Naive thymus-derived CD8-positive, alpha-beta T cell (primary cell): ENCODE measurements at regions not wholly inside any gene's neighbourhood (a gene's known extent, or its start where the extent isn't known, plus 50 kb on each side); places are given as distances from the start of the nearest gene placed in this dataset.
"Not testable (repeated sequence)": the region's sequence is repeated elsewhere in the genome, so short reads cannot be mapped to it uniquely, and the experiment has no call there.

Source experiments
- ATAC-seq, 2 donors: fragments of 150-1000 bp; cut with Tn5 transposase in 1 of 2; sonication (Bioruptor Pico), chemical (Tn5 transposase) in 1 of 2; 1 replicate in 1 of 2; 2 replicates in 1 of 2; pipeline ENCODE4 v1.10.0; 2021; ENCODE audit warnings: mild to moderate bottlenecking in 2 of 2, moderate library complexity in 2 of 2
- POLR2A ChIA-PET: fragments of 350-600 bp; sonication (Branson Sonifier 250); formaldehyde crosslinking; loops from one replicate; lab custom pipeline; 2021; ENCODE audit warnings: antibody characterized with exemption; lab: Charles Lee
- DNase-seq, 10 donors: peaks; one replicate each; pipeline versions ENCODE4 v3.0.0 to v3.0.0-alpha.2; 2020 to 2022
- H3K27ac Mint-ChIP-seq, 10 donors: one replicate each; pipeline ENCODE4 v1.8.0; 2020 to 2022; ENCODE audit warnings: mild to moderate bottlenecking in 10 of 10, mixed read lengths in 10 of 10, moderate library complexity in 4 of 10, inconsistent platforms in 1 of 10
- H3K27me3 Mint-ChIP-seq, 5 donors: one replicate each; pipeline ENCODE4 v1.8.0; 2021 to 2022; ENCODE audit warnings: mixed read lengths in 5 of 5
- H3K36me3 Mint-ChIP-seq, 3 donors: one replicate each; pipeline ENCODE4 v1.8.0; 2020 to 2022; ENCODE audit warnings: mixed read lengths in 3 of 3, mild to moderate bottlenecking in 2 of 3, inconsistent platforms in 1 of 3
- H3K4me1 Mint-ChIP-seq, 4 donors: one replicate each; pipeline ENCODE4 v1.8.0; 2021 to 2022; ENCODE audit warnings: mixed read lengths in 4 of 4
- H3K4me3 Mint-ChIP-seq, 10 donors: one replicate each; pipeline ENCODE4 v1.8.0; 2020 to 2022; ENCODE audit warnings: mild to moderate bottlenecking in 10 of 10, mixed read lengths in 10 of 10, moderate library complexity in 6 of 10, inconsistent platforms in 1 of 10
- H3K9me3 Mint-ChIP-seq, 9 donors: one replicate each; pipeline ENCODE4 v1.8.0; 2020 to 2022; ENCODE audit warnings: mixed read lengths in 9 of 9, mild to moderate bottlenecking in 3 of 9, inconsistent platforms in 1 of 9, moderate library complexity in 1 of 9

- H3K9me3 Mint-ChIP-seq, H3K4me1 Mint-ChIP-seq, H3K4me3 Mint-ChIP-seq, H3K27me3 Mint-ChIP-seq, H3K27ac Mint-ChIP-seq, POLR2A ChIA-PET, DNase-seq, H3K36me3 Mint-ChIP-seq: not testable (repeated sequence)
- ATAC-seq, result peak; percentile 69 to 73
Measured at GRCh38 chr21:8194042-8194441, 2327.3 kb upstream of the TPTE start.

GRCh38 chr21:8197377-8198027 is 2323.9 kb upstream of the TPTE start:
- H3K9me3 Mint-ChIP-seq, H3K4me3 Mint-ChIP-seq, H3K36me3 Mint-ChIP-seq, POLR2A ChIA-PET, DNase-seq, H3K27me3 Mint-ChIP-seq, H3K27ac Mint-ChIP-seq, H3K4me1 Mint-ChIP-seq: not testable (repeated sequence)
- ATAC-seq, result peak; percentile 55 to 62

- H3K9me3 Mint-ChIP-seq, POLR2A ChIA-PET, H3K4me1 Mint-ChIP-seq, H3K27ac Mint-ChIP-seq, H3K27me3 Mint-ChIP-seq, H3K4me3 Mint-ChIP-seq, H3K36me3 Mint-ChIP-seq, DNase-seq: not testable (repeated sequence)
- ATAC-seq, result peak; percentile 91 to 96
Measured at GRCh38 chr21:8205094-8205891, 2316.1 kb upstream of the TPTE start.

- H3K4me1 Mint-ChIP-seq, POLR2A ChIA-PET, H3K27ac Mint-ChIP-seq, H3K27me3 Mint-ChIP-seq, H3K9me3 Mint-ChIP-seq, H3K4me3 Mint-ChIP-seq, H3K36me3 Mint-ChIP-seq, DNase-seq: not testable (repeated sequence)
- peak in 1 of 2 donors; percentile 4 for ATAC-seq
Measured at GRCh38 chr21:8205892-8206188, 2315.5 kb upstream of the TPTE start.

- H3K9me3 Mint-ChIP-seq, H3K27ac Mint-ChIP-seq, H3K27me3 Mint-ChIP-seq, H3K36me3 Mint-ChIP-seq, H3K4me3 Mint-ChIP-seq, ATAC-seq, POLR2A ChIA-PET, H3K4me1 Mint-ChIP-seq: not testable (repeated sequence)
- DNase-seq, result peak in 8 of 10 donors; percentile 25 to 90 (median 67)
Measured at GRCh38 chr21:8212986-8213550, 2308.3 kb upstream of the TPTE start.

- POLR2A ChIA-PET, H3K27ac Mint-ChIP-seq, H3K9me3 Mint-ChIP-seq, H3K4me3 Mint-ChIP-seq, H3K4me1 Mint-ChIP-seq, H3K36me3 Mint-ChIP-seq, ATAC-seq, H3K27me3 Mint-ChIP-seq: not testable (repeated sequence)
- DNase-seq, result peak in 2 of 10 donors; percentile 31 to 60
Measured at GRCh38 chr21:8214539-8214938, 2306.8 kb upstream of the TPTE start.

GRCh38 chr21:8229366-8230150 is 2291.8 kb upstream of the TPTE start:
- H3K27me3 Mint-ChIP-seq, result peaks cover 4 to 32% (median 11%) of the 10 kb centered on the region in 5 donors
- DNase-seq, H3K36me3 Mint-ChIP-seq, POLR2A ChIA-PET, ATAC-seq, H3K4me3 Mint-ChIP-seq, H3K4me1 Mint-ChIP-seq: not testable (repeated sequence)
- H3K9me3 Mint-ChIP-seq, result peaks cover 0 to 20% (median 8%) of the 10 kb centered on the region in 9 donors
- peak overlapping the region in 2 of 10 donors; percentile 30 to 58 for H3K27ac Mint-ChIP-seq

GRCh38 chr21:8231252-8231651 is 2290.1 kb upstream of the TPTE start:
- not testable (repeated sequence) for H3K4me3 Mint-ChIP-seq

GRCh38 chr21:8233000-8233399 is 2288.4 kb upstream of the TPTE start:
- H3K36me3 Mint-ChIP-seq, POLR2A ChIA-PET, H3K4me1 Mint-ChIP-seq, ATAC-seq: not testable (repeated sequence)
- peaks cover 0 to 20% (median 8%) of the 10 kb centered on the region in 9 donors for H3K9me3 Mint-ChIP-seq
- peak overlapping the region in 3 of 10 donors; percentile 0 to 3 (median 1) for H3K4me3 Mint-ChIP-seq
- peaks cover 4 to 32% (median 11%) of the 10 kb centered on the region in 5 donors for H3K27me3 Mint-ChIP-seq
- H3K27ac Mint-ChIP-seq, result peak overlapping the region in 3 of 10 donors; percentile 0 to 69 (median 1)
- peak in 4 of 10 donors; percentile 1 to 24 (median 12) for DNase-seq

More at GRCh38 chr21:8231252-8231651, 2290.1 kb upstream of the TPTE start:
- H3K27ac Mint-ChIP-seq, H3K4me1 Mint-ChIP-seq, ATAC-seq, POLR2A ChIA-PET, DNase-seq, H3K36me3 Mint-ChIP-seq: not testable (repeated sequence)
- peaks cover 0 to 20% (median 8%) of the 10 kb centered on the region in 9 donors for H3K9me3 Mint-ChIP-seq
- H3K27me3 Mint-ChIP-seq, result peaks cover 4 to 32% (median 11%) of the 10 kb centered on the region in 5 donors

GRCh38 chr21:8234059-8234458 is 2287.3 kb upstream of the TPTE start:
- H3K27ac Mint-ChIP-seq, H3K4me1 Mint-ChIP-seq, H3K4me3 Mint-ChIP-seq, ATAC-seq, H3K36me3 Mint-ChIP-seq, POLR2A ChIA-PET: not testable (repeated sequence)
- Mint-ChIP-seq H3K27me3 (peaks cover 2 to 22% (median 7%) of the 10 kb centered on the region in 5 donors), H3K9me3 (peaks cover 0 to 10% (median 4%) of the 10 kb centered on the region in 9 donors)
- peak in 5 of 10 donors; percentile 0 to 63 (median 16) for DNase-seq

GRCh38 chr21:8244723-8245641 is 2276.4 kb upstream of the TPTE start:
- H3K4me1 Mint-ChIP-seq, H3K27ac Mint-ChIP-seq, H3K4me3 Mint-ChIP-seq, DNase-seq, POLR2A ChIA-PET, H3K9me3 Mint-ChIP-seq, H3K27me3 Mint-ChIP-seq, H3K36me3 Mint-ChIP-seq: not testable (repeated sequence)
- ATAC-seq, result peak in 1 of 2 donors; percentile 30
